Neural crest cell (in vitro differentiated cells): ENCODE measurements at regions not wholly inside any gene's neighbourhood (a gene's known extent, or its start where the extent isn't known, plus 50 kb on each side); places are given as distances from the start of the nearest gene placed in this dataset.

Experiments
- DNase-seq: peaks from one replicate; pipeline ENCODE4 v3.0.0; 2021; ENCODE audit warnings: low read depth, mixed read lengths, low spot score
- H3K27ac Mint-ChIP-seq: one replicate; pipeline ENCODE4 v1.8.0; 2021; ENCODE audit warnings: mild to moderate bottlenecking, mixed read lengths; ENCODE audit not compliant: unreplicated experiment
- H3K27me3 Mint-ChIP-seq: 2 replicates; pipeline ENCODE4 v1.8.0; 2021; ENCODE audit warnings: low read depth, mild to moderate bottlenecking, mixed read lengths
- H3K36me3 Mint-ChIP-seq: 2 replicates; pipeline ENCODE4 v1.8.0; 2021; ENCODE audit warnings: low read depth, mild to moderate bottlenecking, mixed read lengths
- H3K4me1 Mint-ChIP-seq: 2 replicates; pipeline ENCODE4 v1.8.0; 2021; ENCODE audit warnings: mixed read lengths
- H3K4me3 Mint-ChIP-seq: one replicate; pipeline ENCODE4 v1.8.0; 2021; ENCODE audit warnings: mild to moderate bottlenecking, mixed read lengths
- H3K9me3 Mint-ChIP-seq: 2 replicates; pipeline ENCODE4 v1.8.0; 2021; ENCODE audit warnings: mixed read lengths
- TF ChIP-seq, protein P1 (sequence below): fragments of 200-600 bp; sonication (generic); conservative IDR thresholded peaks from 2 replicates; pipeline ENCODE4 v1.5.0; 2021; ENCODE audit warnings: antibody characterized with exemption, mild to moderate bottlenecking

DNA sequence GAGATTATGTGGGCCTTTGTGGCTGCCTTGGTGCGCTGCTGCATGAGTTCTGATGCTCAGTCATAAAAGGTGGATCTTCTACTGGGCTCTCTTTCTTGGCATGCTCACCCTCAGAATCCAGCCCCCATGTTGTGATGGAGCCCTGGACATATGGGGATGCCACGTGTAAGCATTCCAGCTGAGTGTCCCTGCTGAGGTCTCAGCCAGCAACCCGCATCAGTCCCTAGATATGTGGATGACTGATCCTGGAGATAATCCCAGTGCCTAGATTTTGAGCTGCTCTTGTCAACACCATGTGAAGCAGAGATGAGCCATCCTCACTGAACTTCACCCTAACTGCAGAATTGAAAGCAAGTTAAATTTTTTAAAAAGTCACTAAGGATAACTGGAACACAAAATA is 390.1 kb downstream of the DMRT2 start:
- H3K36me3 Mint-ChIP-seq = no peaks in the 10 kb centered on the region
- TF ChIP-seq, protein P1, sequence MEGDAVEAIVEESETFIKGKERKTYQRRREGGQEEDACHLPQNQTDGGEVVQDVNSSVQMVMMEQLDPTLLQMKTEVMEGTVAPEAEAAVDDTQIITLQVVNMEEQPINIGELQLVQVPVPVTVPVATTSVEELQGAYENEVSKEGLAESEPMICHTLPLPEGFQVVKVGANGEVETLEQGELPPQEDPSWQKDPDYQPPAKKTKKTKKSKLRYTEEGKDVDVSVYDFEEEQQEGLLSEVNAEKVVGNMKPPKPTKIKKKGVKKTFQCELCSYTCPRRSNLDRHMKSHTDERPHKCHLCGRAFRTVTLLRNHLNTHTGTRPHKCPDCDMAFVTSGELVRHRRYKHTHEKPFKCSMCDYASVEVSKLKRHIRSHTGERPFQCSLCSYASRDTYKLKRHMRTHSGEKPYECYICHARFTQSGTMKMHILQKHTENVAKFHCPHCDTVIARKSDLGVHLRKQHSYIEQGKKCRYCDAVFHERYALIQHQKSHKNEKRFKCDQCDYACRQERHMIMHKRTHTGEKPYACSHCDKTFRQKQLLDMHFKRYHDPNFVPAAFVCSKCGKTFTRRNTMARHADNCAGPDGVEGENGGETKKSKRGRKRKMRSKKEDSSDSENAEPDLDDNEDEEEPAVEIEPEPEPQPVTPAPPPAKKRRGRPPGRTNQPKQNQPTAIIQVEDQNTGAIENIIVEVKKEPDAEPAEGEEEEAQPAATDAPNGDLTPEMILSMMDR = no peak
- no peak overlapping the region for H3K27ac Mint-ChIP-seq
- H3K27me3 Mint-ChIP-seq = no peaks in the 10 kb centered on the region
- DNase-seq = no peak
- H3K9me3 Mint-ChIP-seq = peaks cover 9% of the 10 kb centered on the region
- no peaks in the 10 kb centered on the region for H3K4me1 Mint-ChIP-seq
- no peak overlapping the region for H3K4me3 Mint-ChIP-seq

- no peaks in the 10 kb centered on the region for H3K36me3 Mint-ChIP-seq
- H3K4me1 Mint-ChIP-seq = no peaks in the 10 kb centered on the region
- H3K27me3 Mint-ChIP-seq = no peaks in the 10 kb centered on the region
- H3K9me3 Mint-ChIP-seq = peaks cover 9% of the 10 kb centered on the region
- DNase-seq = no peak
- no peak overlapping the region for H3K4me3 Mint-ChIP-seq
- TF ChIP-seq, protein P1 = no peak
- no peak overlapping the region for H3K27ac Mint-ChIP-seq
Observed at GRCh38 chr9:1442105-1442504, 391.9 kb downstream of the DMRT2 start.

DNA sequence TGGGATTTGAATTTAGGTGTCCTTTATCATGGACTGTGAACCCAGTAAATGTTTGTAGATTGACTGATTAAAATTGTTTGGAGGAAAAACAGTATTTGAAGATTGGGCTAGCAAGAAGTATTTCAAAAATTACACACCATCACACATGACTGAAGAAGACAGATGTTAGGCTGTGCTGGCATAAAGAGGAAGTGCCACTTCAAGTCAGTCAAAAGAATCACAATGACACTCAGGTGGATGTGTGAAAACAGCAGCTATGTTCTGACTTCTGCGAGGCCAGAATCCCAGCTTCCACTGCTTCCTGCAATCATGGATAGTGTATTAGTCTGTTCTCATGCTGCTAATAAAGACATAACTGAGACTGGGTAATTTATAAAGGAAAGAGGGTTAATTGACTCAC is 393.3 kb downstream of the DMRT2 start:
- TF ChIP-seq, protein P1 = no peak
- peaks cover 6% of the 10 kb centered on the region for H3K9me3 Mint-ChIP-seq
- no peaks in the 10 kb centered on the region for H3K36me3 Mint-ChIP-seq
- H3K27ac Mint-ChIP-seq = no peak overlapping the region
- H3K27me3 Mint-ChIP-seq = no peaks in the 10 kb centered on the region
- no peaks in the 10 kb centered on the region for H3K4me1 Mint-ChIP-seq
- H3K4me3 Mint-ChIP-seq = no peak overlapping the region
- no peak for DNase-seq

DNA sequence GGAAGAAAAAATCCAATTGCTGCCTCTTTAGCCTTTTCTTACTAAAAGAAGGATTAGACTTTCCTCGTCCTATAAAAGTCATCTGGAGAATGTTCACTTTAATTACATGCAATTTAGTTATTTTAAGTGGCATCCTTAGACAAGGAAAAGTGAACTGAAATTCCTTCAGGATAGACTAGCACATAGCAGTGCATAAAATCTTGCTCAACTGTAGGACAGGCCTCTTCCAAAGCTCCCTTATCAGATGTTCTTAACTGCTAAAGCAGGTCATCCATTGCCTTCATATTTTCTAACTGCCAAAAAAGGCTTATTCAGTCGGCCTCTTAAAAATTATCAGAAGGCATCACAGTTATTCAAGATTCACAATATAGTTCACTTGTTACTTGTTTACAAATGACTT is 396.5 kb downstream of the DMRT2 start:
- TF ChIP-seq, protein P1 = no peak
- H3K36me3 Mint-ChIP-seq = no peaks in the 10 kb centered on the region
- no peaks in the 10 kb centered on the region for H3K4me1 Mint-ChIP-seq
- H3K4me3 Mint-ChIP-seq = no peak overlapping the region
- H3K9me3 Mint-ChIP-seq = peaks cover 11% of the 10 kb centered on the region
- peaks cover 3% of the 10 kb centered on the region for H3K27me3 Mint-ChIP-seq
- no peak overlapping the region for H3K27ac Mint-ChIP-seq
- DNase-seq = no peak

GRCh38 chr9:1453636-1454035 is 403.5 kb downstream of the DMRT2 start:
- no peak for DNase-seq
- Mint-ChIP-seq H3K27me3 (peaks cover 19% of the 10 kb centered on the region), H3K36me3 (no peaks in the 10 kb centered on the region)

More at GRCh38 chr9:1453636-1454035, 403.5 kb downstream of the DMRT2 start:
- H3K27ac Mint-ChIP-seq = no peak overlapping the region
- no peak overlapping the region for H3K4me3 Mint-ChIP-seq
- TF ChIP-seq, protein P1 = no peak
- peaks cover 7% of the 10 kb centered on the region for H3K4me1 Mint-ChIP-seq
- H3K9me3 Mint-ChIP-seq = peaks cover 13% of the 10 kb centered on the region
